ENCODE measurements at regions not wholly inside any gene's neighbourhood (a gene's known extent, or its start where the extent isn't known, plus 50 kb on each side); places are given as distances from the start of the nearest gene placed in this dataset.

GRCh38 chr11:19409307-19409706 lies 168.6 kb upstream of the E2F8 start (continued):
- no peak for TF ChIP-seq ATF3 (IDR thresholded peaks at IDR 0.05; ENCODE audit: insufficient read depth, low read depth, low read length)
- no peak for TF ChIP-seq RNF2 (IDR thresholded peaks at IDR 0.05; ENCODE audit: borderline replicate concordance, low read depth, low read length, missing control alignments, poor library complexity, severe bottlenecking)
- no peak for TF ChIP-seq KDM1A (IDR thresholded peaks at IDR 0.05; ENCODE audit: borderline replicate concordance, low read length)
